ENCODE measurements at regions not wholly inside any gene's neighbourhood (a gene's known extent, or its start where the extent isn't known, plus 50 kb on each side); places are given as distances from the start of the nearest gene placed in this dataset.

GRCh38 chr7:94094298-94094697 lies 90.1 kb upstream of the BET1 start:
- no peaks in the 10 kb centered on the region for H3K36me3 ChIP-seq (ENCODE audit: insufficient read depth, low read length)
- no peak overlapping the region for H3K27ac ChIP-seq
- no peak overlapping the region for H3K9ac ChIP-seq (ENCODE audit: insufficient read length)
- DNase-seq (ENCODE audit: low read depth, low spot score) = no peak
- no peak overlapping the region for H3K4me3 ChIP-seq
- no peaks in the 10 kb centered on the region for H3K9me3 ChIP-seq (ENCODE audit: low read depth, low read length)
- TF ChIP-seq FOXP2 (optimal IDR thresholded peaks at IDR 0.05; ENCODE audit: control extremely low read depth, extremely low read length, insufficient read depth) (no peak), POLR2AphosphoS5 (IDR thresholded peaks at IDR 0.05; ENCODE audit: borderline replicate concordance, low read depth, low read length) (no peak)

- H3K4me3 ChIP-seq = no peak overlapping the region
- no peaks in the 10 kb centered on the region for H3K36me3 ChIP-seq (ENCODE audit: insufficient read depth, low read length)
- H3K9me3 ChIP-seq (ENCODE audit: low read depth, low read length) = no peaks in the 10 kb centered on the region
- H3K27ac ChIP-seq = no peak overlapping the region
- H3K9ac ChIP-seq (ENCODE audit: insufficient read length) = no peak overlapping the region
- DNase-seq (ENCODE audit: low read depth, low spot score) = no peak
- TF ChIP-seq EZH2 (IDR thresholded peaks at IDR 0.05) (no peak), FOXP2 (optimal IDR thresholded peaks at IDR 0.05; ENCODE audit: control extremely low read depth, extremely low read length, insufficient read depth) (no peak), POLR2AphosphoS5 (IDR thresholded peaks at IDR 0.05; ENCODE audit: borderline replicate concordance, low read depth, low read length) (no peak)
Measured at GRCh38 chr7:94095316-94096009, 91.3 kb upstream of the BET1 start.

- H3K9ac ChIP-seq (ENCODE audit: insufficient read length) = no peak overlapping the region
- H3K27ac ChIP-seq = no peak overlapping the region
- no peak for DNase-seq (ENCODE audit: low read depth, low spot score)
- TF ChIP-seq POLR2AphosphoS5 (IDR thresholded peaks at IDR 0.05; ENCODE audit: borderline replicate concordance, low read depth, low read length) (no peak), EZH2 (IDR thresholded peaks at IDR 0.05) (no peak)
- no peaks in the 10 kb centered on the region for H3K9me3 ChIP-seq (ENCODE audit: low read depth, low read length)
- no peaks in the 10 kb centered on the region for H3K36me3 ChIP-seq (ENCODE audit: insufficient read depth, low read length)
- no peak overlapping the region for H3K4me3 ChIP-seq
Measured at GRCh38 chr7:94099679-94100078, 95.5 kb upstream of the BET1 start.

- Histone ChIP-seq H3K9me3 (ENCODE audit: low read depth, low read length) (no peaks in the 10 kb centered on the region), H3K9ac (ENCODE audit: insufficient read length) (no peak overlapping the region), H3K27ac (no peak overlapping the region), H3K4me3 (no peak overlapping the region), H3K36me3 (ENCODE audit: insufficient read depth, low read length) (no peaks in the 10 kb centered on the region)
- no peak for DNase-seq (ENCODE audit: low read depth, low spot score)
- TF ChIP-seq EZH2 (IDR thresholded peaks at IDR 0.05) (no peak), POLR2AphosphoS5 (IDR thresholded peaks at IDR 0.05; ENCODE audit: borderline replicate concordance, low read depth, low read length) (no peak)
Measured at GRCh38 chr7:94100723-94101345, 96.7 kb upstream of the BET1 start.

- Histone ChIP-seq H3K27ac (no peak overlapping the region), H3K9ac (ENCODE audit: insufficient read length) (no peak overlapping the region), H3K4me3 (no peak overlapping the region), H3K9me3 (ENCODE audit: low read depth, low read length) (no peaks in the 10 kb centered on the region), H3K36me3 (ENCODE audit: insufficient read depth, low read length) (no peaks in the 10 kb centered on the region)
- no peak for DNase-seq (ENCODE audit: low read depth, low spot score)
- TF ChIP-seq FOXP2 (optimal IDR thresholded peaks at IDR 0.05; ENCODE audit: control extremely low read depth, extremely low read length, insufficient read depth) (no peak), EZH2 (IDR thresholded peaks at IDR 0.05) (no peak), POLR2AphosphoS5 (IDR thresholded peaks at IDR 0.05; ENCODE audit: borderline replicate concordance, low read depth, low read length) (no peak)
Measured at GRCh38 chr7:94104301-94104700, 100.1 kb upstream of the BET1 start.

GRCh38 chr7:94109556-94109955 lies 105.4 kb upstream of the BET1 start:
- Histone ChIP-seq H3K9ac (ENCODE audit: insufficient read length) (no peak overlapping the region), H3K27ac (no peak overlapping the region), H3K36me3 (ENCODE audit: insufficient read depth, low read length) (no peaks in the 10 kb centered on the region), H3K4me3 (no peak overlapping the region), H3K9me3 (ENCODE audit: low read depth, low read length) (no peaks in the 10 kb centered on the region)
- DNase-seq (ENCODE audit: low read depth, low spot score) = no peak
- no peak for TF ChIP-seq FOXP2 (optimal IDR thresholded peaks at IDR 0.05; ENCODE audit: control extremely low read depth, extremely low read length, insufficient read depth)
- no peak for TF ChIP-seq POLR2AphosphoS5 (IDR thresholded peaks at IDR 0.05; ENCODE audit: borderline replicate concordance, low read depth, low read length)
- TF ChIP-seq EZH2 (IDR thresholded peaks at IDR 0.05) = no peak

GRCh38 chr7:94111009-94111408 lies 106.9 kb upstream of the BET1 start:
- no peak for TF ChIP-seq EZH2 (IDR thresholded peaks at IDR 0.05)
- TF ChIP-seq FOXP2 (optimal IDR thresholded peaks at IDR 0.05; ENCODE audit: control extremely low read depth, extremely low read length, insufficient read depth) = no peak
- no peak for TF ChIP-seq POLR2AphosphoS5 (IDR thresholded peaks at IDR 0.05; ENCODE audit: borderline replicate concordance, low read depth, low read length)
- no peak overlapping the region for H3K9ac ChIP-seq (ENCODE audit: insufficient read length)
- H3K27ac ChIP-seq = no peak overlapping the region
- no peaks in the 10 kb centered on the region for H3K9me3 ChIP-seq (ENCODE audit: low read depth, low read length)
- DNase-seq (ENCODE audit: low read depth, low spot score) = no peak
- no peak overlapping the region for H3K4me3 ChIP-seq
- H3K36me3 ChIP-seq (ENCODE audit: insufficient read depth, low read length) = no peaks in the 10 kb centered on the region

- H3K9ac ChIP-seq (ENCODE audit: insufficient read length) = no peak overlapping the region
- H3K27ac ChIP-seq = no peak overlapping the region
- TF ChIP-seq EZH2 (IDR thresholded peaks at IDR 0.05) = no peak
- no peak for TF ChIP-seq FOXP2 (optimal IDR thresholded peaks at IDR 0.05; ENCODE audit: control extremely low read depth, extremely low read length, insufficient read depth)
- TF ChIP-seq POLR2AphosphoS5 (IDR thresholded peaks at IDR 0.05; ENCODE audit: borderline replicate concordance, low read depth, low read length) = no peak
- DNase-seq (ENCODE audit: low read depth, low spot score) = no peak
- no peak overlapping the region for H3K4me3 ChIP-seq
- H3K36me3 ChIP-seq (ENCODE audit: insufficient read depth, low read length) = no peaks in the 10 kb centered on the region
- H3K9me3 ChIP-seq (ENCODE audit: low read depth, low read length) = no peaks in the 10 kb centered on the region
Measured at GRCh38 chr7:94115316-94115715, 111.2 kb upstream of the BET1 start.

GRCh38 chr7:94123136-94123535 lies 119.0 kb upstream of the BET1 start:
- Histone ChIP-seq H3K9ac (ENCODE audit: insufficient read length) (no peak overlapping the region), H3K4me3 (no peak overlapping the region), H3K27ac (no peak overlapping the region), H3K36me3 (ENCODE audit: insufficient read depth, low read length) (no peaks in the 10 kb centered on the region), H3K9me3 (ENCODE audit: low read depth, low read length) (no peaks in the 10 kb centered on the region)
- no peak for DNase-seq (ENCODE audit: low read depth, low spot score)
- TF ChIP-seq POLR2AphosphoS5 (IDR thresholded peaks at IDR 0.05; ENCODE audit: borderline replicate concordance, low read depth, low read length) = no peak
- no peak for TF ChIP-seq FOXP2 (optimal IDR thresholded peaks at IDR 0.05; ENCODE audit: control extremely low read depth, extremely low read length, insufficient read depth)
- TF ChIP-seq EZH2 (IDR thresholded peaks at IDR 0.05) = no peak

Data from SK-N-MC (cell line).